Spleen (tissue), 7 donors: ENCODE measurements at regions not wholly inside any gene's neighbourhood (a gene's known extent, or its start where the extent isn't known, plus 50 kb on each side); places are given as distances from the start of the nearest gene placed in this dataset.

Experiments
- POLR2A ChIP-seq, 3 donors: fragments of 450-650 bp; IDR thresholded peaks; one replicate each; pipeline ENCODE4 v1.5.1; 2017; ENCODE audit warnings: antibody characterized with exemption in 3 of 3, mild to moderate bottlenecking in 1 of 3
- TF ChIP-seq, protein P1 (sequence below), 11 experiments: fragments of 200-600 bp in 7 of 11; fragments of 450-650 bp in 4 of 11; sonication (generic) in 4 of 11; IDR thresholded peaks in 8 of 11; conservative IDR thresholded peaks in 3 of 11; 1 replicate in 7 of 11; 2 replicates in 4 of 11; pipeline versions ENCODE4 v1.4.0 to v1.8.0; 2016 to 2021; ENCODE audit warnings: antibody characterized with exemption in 11 of 11, inconsistent platforms in 4 of 11, mild to moderate bottlenecking in 1 of 11
- donor health status: DM: no; HTN: no; CAD: no; lungs with moderate emphysema.
- donor health status: DM: no; HTN: no; CAD: no.
- donor health status: DM: no; HTN: no; CAD: no.

DNA sequence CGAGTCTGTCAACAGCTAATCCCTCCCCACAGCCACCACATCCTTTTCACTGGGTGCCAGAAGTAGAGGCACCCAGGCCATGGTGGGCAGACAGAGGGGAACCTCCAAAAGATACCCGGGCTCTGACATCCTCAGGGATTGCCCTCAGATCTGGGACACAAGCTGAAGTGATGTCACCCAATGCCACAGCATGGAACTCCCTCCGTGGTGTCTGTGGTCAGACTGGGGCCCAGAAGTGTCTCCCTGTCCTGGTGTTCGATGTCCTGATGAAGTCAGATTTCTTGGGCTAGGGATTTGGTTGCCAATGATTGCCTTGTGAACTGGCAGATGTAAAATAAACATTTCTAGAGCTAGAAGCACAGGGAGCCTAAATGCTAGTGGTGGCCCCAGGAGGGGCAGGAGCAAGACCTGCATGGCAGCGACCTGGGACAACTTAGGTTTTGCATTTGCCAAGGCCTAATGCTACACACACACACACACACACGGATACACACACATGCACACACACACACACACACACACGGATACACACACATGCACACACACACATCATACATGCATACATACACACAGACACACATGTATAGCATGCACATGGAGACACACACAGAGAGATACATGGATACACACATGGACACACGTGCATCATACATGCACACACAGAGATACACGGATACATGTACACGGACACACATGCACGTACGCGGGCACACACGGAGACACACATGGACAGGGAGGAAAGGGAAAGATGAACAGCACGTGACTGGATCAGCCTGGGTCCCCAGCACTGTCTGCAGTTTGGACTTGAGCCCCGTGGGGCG lies 221.0 kb downstream of the NFATC2 start:
- TF ChIP-seq, protein P1, sequence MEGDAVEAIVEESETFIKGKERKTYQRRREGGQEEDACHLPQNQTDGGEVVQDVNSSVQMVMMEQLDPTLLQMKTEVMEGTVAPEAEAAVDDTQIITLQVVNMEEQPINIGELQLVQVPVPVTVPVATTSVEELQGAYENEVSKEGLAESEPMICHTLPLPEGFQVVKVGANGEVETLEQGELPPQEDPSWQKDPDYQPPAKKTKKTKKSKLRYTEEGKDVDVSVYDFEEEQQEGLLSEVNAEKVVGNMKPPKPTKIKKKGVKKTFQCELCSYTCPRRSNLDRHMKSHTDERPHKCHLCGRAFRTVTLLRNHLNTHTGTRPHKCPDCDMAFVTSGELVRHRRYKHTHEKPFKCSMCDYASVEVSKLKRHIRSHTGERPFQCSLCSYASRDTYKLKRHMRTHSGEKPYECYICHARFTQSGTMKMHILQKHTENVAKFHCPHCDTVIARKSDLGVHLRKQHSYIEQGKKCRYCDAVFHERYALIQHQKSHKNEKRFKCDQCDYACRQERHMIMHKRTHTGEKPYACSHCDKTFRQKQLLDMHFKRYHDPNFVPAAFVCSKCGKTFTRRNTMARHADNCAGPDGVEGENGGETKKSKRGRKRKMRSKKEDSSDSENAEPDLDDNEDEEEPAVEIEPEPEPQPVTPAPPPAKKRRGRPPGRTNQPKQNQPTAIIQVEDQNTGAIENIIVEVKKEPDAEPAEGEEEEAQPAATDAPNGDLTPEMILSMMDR (IDR thresholded peaks at IDR 0.05 in 8 of 11, conservative IDR thresholded peaks at IDR 0.05 in 3 of 11), result no peak
- no peak for TF ChIP-seq POLR2A (IDR thresholded peaks at IDR 0.05)
